Fibroblast of lung (primary cell): ENCODE measurements at regions not wholly inside any gene's neighbourhood (a gene's known extent, or its start where the extent isn't known, plus 50 kb on each side); places are given as distances from the start of the nearest gene placed in this dataset.

ENCODE experiments used
- CTCF ChIP-seq, 2 donors: IDR thresholded peaks in 1 of 2; conservative IDR thresholded peaks in 1 of 2; 1 replicate in 1 of 2; 2 replicates in 1 of 2; pipeline ENCODE4 v1.5.1; 2011 to 2012; ENCODE audit warnings: low read length in 2 of 2, control low read depth in 1 of 2, inconsistent platforms in 1 of 2, low read depth in 1 of 2, mild to moderate bottlenecking in 1 of 2
- EZH2 ChIP-seq: IDR thresholded peaks from 2 replicates; pipeline ENCODE4 v1.5.1; 2012; ENCODE audit warnings: low read length, control low read depth, mild to moderate bottlenecking; ENCODE audit errors: missing control alignments

GRCh38 chr5:51686622-51687021, 303.4 kb downstream of the ISL1 start:
- TF ChIP-seq CTCF (conservative IDR thresholded peaks at IDR 0.05 in 1 of 2, IDR thresholded peaks at IDR 0.05 in 1 of 2; ENCODE audit: low read depth in 1 of 2, low read length in 2 of 2): no peak
- TF ChIP-seq EZH2: no peak
